SK-N-SH (cell line): ENCODE measurements at regions not wholly inside any gene's neighbourhood (a gene's known extent, or its start where the extent isn't known, plus 50 kb on each side); places are given as distances from the start of the nearest gene placed in this dataset.

Source experiments
- CTCF ChIA-PET: fragments of 300-600, 350-600 bp; formaldehyde crosslinking; extraction: SDS; loops from one replicate; lab custom pipeline; 2021; lab: Yijun Ruan, JAX
- POLR2A ChIA-PET: fragments of 350-600 bp; sonication (Branson Sonifier 250); formaldehyde crosslinking; extraction: SDS; loops from one replicate; lab custom pipeline; 2020; ENCODE audit warnings: antibody characterized with exemption, inconsistent platforms; lab: Yijun Ruan, JAX
- DNase-seq: peaks from one replicate; pipeline ENCODE4 v3.0.0; 2012
- H2AFZ ChIP-seq: fragments of 200-600 bp; sonication (generic); 2 replicates; pipeline ENCODE4 v1.8.1; 2016; ENCODE audit warnings: antibody characterized with exemption, mild to moderate bottlenecking, low read depth
- H3F3A ChIP-seq: fragments of 200-600 bp; sonication (generic); replicated peaks from 2 replicates; pipeline ENCODE3; 2016; ENCODE audit warnings: antibody characterized with exemption, mild to moderate bottlenecking; ENCODE audit not compliant: insufficient read depth
- H3K27ac ChIP-seq, 2 experiments: fragments of 200-500 bp in 1 of 2; fragments of 200-600 bp in 1 of 2; sonication (Bioruptor generic) in 1 of 2; sonication (generic), shearing (Covaris generic) in 1 of 2; 2 replicates each; pipeline versions ENCODE4 v1.5.1 to v1.6.1; 2014 to 2016; ENCODE audit warnings: low read depth in 2 of 2, inconsistent platforms in 1 of 2, low read length in 1 of 2, mild to moderate bottlenecking in 1 of 2, mixed read lengths in 1 of 2
- H3K27me3 ChIP-seq: fragments of 200-600 bp; sonication (generic), shearing (Covaris generic); 2 replicates; pipeline ENCODE4 v1.6.1; 2016; ENCODE audit warnings: mixed run types; ENCODE audit not compliant: insufficient read depth
- H3K36me3 ChIP-seq, 2 experiments: fragments of 200-500 bp in 1 of 2; fragments of 200-600 bp in 1 of 2; sonication (Bioruptor generic) in 1 of 2; sonication (generic) in 1 of 2; replicated peaks in 1 of 2; 2 replicates each; pipeline versions ENCODE3 to v1.5.1; 2014 to 2016; ENCODE audit warnings: low read length in 1 of 2, mild to moderate bottlenecking in 1 of 2; ENCODE audit not compliant: insufficient read depth in 2 of 2, control insufficient read depth in 1 of 2
- H3K4me1 ChIP-seq, 2 experiments: fragments of 200-500 bp in 1 of 2; fragments of 200-600 bp in 1 of 2; sonication (Bioruptor generic) in 1 of 2; sonication (generic), shearing (Covaris generic) in 1 of 2; 2 replicates each; pipeline versions ENCODE4 v1.5.1 to v1.6.1; 2014 to 2016; ENCODE audit warnings: low read depth in 1 of 2, low read length in 1 of 2, mixed run types in 1 of 2; ENCODE audit not compliant: insufficient read depth in 2 of 2, control insufficient read depth in 1 of 2
- H3K4me2 ChIP-seq: fragments of 200-600 bp; sonication (generic), shearing (Covaris generic); 2 replicates; pipeline ENCODE4 v1.6.1; 2017; ENCODE audit warnings: mixed run types
- H3K4me3 ChIP-seq, 2 experiments: fragments of 200-500 bp in 1 of 2; fragments of 200-600 bp in 1 of 2; sonication (Bioruptor generic) in 1 of 2; sonication (generic), shearing (Covaris generic) in 1 of 2; 2 replicates each; pipeline versions ENCODE4 v1.5.1 to v1.8.1; 2014 to 2016; ENCODE audit warnings: low read depth in 2 of 2, inconsistent platforms in 1 of 2, low read length in 1 of 2, mild to moderate bottlenecking in 1 of 2, mixed read lengths in 1 of 2, moderate library complexity in 1 of 2
- H3K79me2 ChIP-seq: fragments of 200-600 bp; sonication (generic); 2 replicates; pipeline ENCODE4 v1.8.1; 2017; ENCODE audit warnings: mild to moderate bottlenecking; ENCODE audit not compliant: insufficient read depth
- H3K9ac ChIP-seq: fragments of 200-600 bp; sonication (generic); 2 replicates; pipeline ENCODE4 v1.6.1; 2017; ENCODE audit warnings: mixed run types
- H3K9me2 ChIP-seq: fragments of 200-600 bp; sonication (generic); 2 replicates; pipeline ENCODE4 v1.6.1; 2017; ENCODE audit warnings: mixed run types
- H3K9me3 ChIP-seq: fragments of 200-600 bp; sonication (generic); 2 replicates; pipeline ENCODE4 v1.6.1; 2017; ENCODE audit warnings: mixed run types, mild to moderate bottlenecking, moderate library complexity
- H4K20me1 ChIP-seq: fragments of 200-600 bp; sonication (generic); 2 replicates; pipeline ENCODE4 v1.6.1; 2017; ENCODE audit warnings: mild to moderate bottlenecking, mixed run types; ENCODE audit not compliant: insufficient read depth
- CHD2 ChIP-seq: fragments of 150-350 bp; IDR thresholded peaks from 2 replicates; pipeline ENCODE4 v1.6.1; 2018; ENCODE audit warnings: low read length; ENCODE audit not compliant: partially characterized antibody
- CTCF ChIP-seq: fragments of 200-600 bp; sonication (generic); IDR thresholded peaks from 2 replicates; pipeline ENCODE4 v1.6.1; 2017; ENCODE audit warnings: antibody characterized with exemption, mild to moderate bottlenecking, moderate library complexity
- EZH2phosphoT487 ChIP-seq: fragments of 200-600 bp; sonication (generic); IDR thresholded peaks from 2 replicates; pipeline ENCODE4 v1.6.1; 2017; ENCODE audit warnings: low read depth, mixed run types, mild to moderate bottlenecking, antibody characterized with exemption, moderate library complexity, borderline replicate concordance
- FOSL2 ChIP-seq: IDR thresholded peaks from 2 replicates; pipeline ENCODE4 v1.4.0; 2012; ENCODE audit warnings: low read depth, mild to moderate bottlenecking, moderate library complexity, borderline replicate concordance
- FOXM1 ChIP-seq: IDR thresholded peaks from 2 replicates; pipeline ENCODE4 v1.4.0; 2012; ENCODE audit warnings: low read depth, mild to moderate bottlenecking
- JUND ChIP-seq: IDR thresholded peaks from 2 replicates; pipeline ENCODE4 v1.4.0; 2012
- NFIC ChIP-seq: IDR thresholded peaks from 2 replicates; pipeline ENCODE4 v1.4.0; 2012; ENCODE audit warnings: borderline replicate concordance
- NRF1 ChIP-seq: IDR thresholded peaks from 2 replicates; pipeline ENCODE4 v1.6.1; 2012; ENCODE audit warnings: low read depth, mild to moderate bottlenecking, low read length
- POLR2AphosphoS5 ChIP-seq: IDR thresholded peaks from 2 replicates; pipeline ENCODE4 v1.6.1; 2012; ENCODE audit warnings: low read depth, low read length
- RAD21 ChIP-seq: IDR thresholded peaks from 2 replicates; pipeline ENCODE4 v1.6.1; 2012; ENCODE audit warnings: mild to moderate bottlenecking, low read length
- RCOR1 ChIP-seq: fragments of 150-350 bp; IDR thresholded peaks from 2 replicates; pipeline ENCODE4 v1.6.1; 2017; ENCODE audit warnings: antibody characterized with exemption, low read length
- REST ChIP-seq: IDR thresholded peaks from 2 replicates; pipeline ENCODE4 v1.6.1; 2012; ENCODE audit warnings: mild to moderate bottlenecking, low read depth, low read length, moderate library complexity
- RFX5 ChIP-seq: IDR thresholded peaks from 2 replicates; pipeline ENCODE4 v1.6.1; 2012; ENCODE audit warnings: mild to moderate bottlenecking, improper control_type of control experiment, low read length
- SIN3A ChIP-seq: IDR thresholded peaks from 2 replicates; pipeline ENCODE4 v1.6.1; 2012; ENCODE audit warnings: low read depth, mild to moderate bottlenecking, low read length, moderate library complexity, borderline replicate concordance
- SMC3 ChIP-seq: IDR thresholded peaks from 2 replicates; pipeline ENCODE4 v1.6.1; 2012; ENCODE audit warnings: low read depth, low read length, improper control_type of control experiment
- TAF1 ChIP-seq: IDR thresholded peaks from 2 replicates; pipeline ENCODE4 v1.6.1; 2012; ENCODE audit warnings: low read depth, mild to moderate bottlenecking, low read length, moderate library complexity, borderline replicate concordance
- TCF12 ChIP-seq: IDR thresholded peaks from 2 replicates; pipeline ENCODE4 v1.4.0; 2012
- YY1 ChIP-seq: IDR thresholded peaks from 2 replicates; pipeline ENCODE4 v1.4.0; 2012; ENCODE audit warnings: low read depth, mild to moderate bottlenecking
- ZBTB33 ChIP-seq: IDR thresholded peaks from 2 replicates; pipeline ENCODE4 v1.4.0; 2012; ENCODE audit warnings: low read depth, borderline replicate concordance
- WGBS: methylation state at CpG from one replicate; pipeline ENCODE4 v1.1.6; 2017; ENCODE audit warnings: low lambda C conversion rate; 5-methylcytosine and 5-hydroxymethylcytosine counted together

- H3K4me1 ChIP-seq, result peaks cover 0 to 5% of the 10 kb centered on the region in 2 experiments; a peak in 1 of 4 replicates
- no peak for DNase-seq
- no peaks in the 10 kb centered on the region for H4K20me1 ChIP-seq
- H3K79me2 ChIP-seq, result peaks cover 9% of the 10 kb centered on the region; the same call in 1 of the 2 replicates
- POLR2A ChIA-PET, result no interaction called here
- H3K27ac ChIP-seq, result no peak overlapping the region
- H3K9me2 ChIP-seq, result no peaks in the 10 kb centered on the region
- H3K27me3 ChIP-seq, result no peaks in the 10 kb centered on the region
- H3K36me3 ChIP-seq, result no peaks in the 10 kb centered on the region
- H2AFZ ChIP-seq, result no peak overlapping the region
- CTCF ChIA-PET, result interaction anchor here (0.8 to 2.8 kb wide), 3 partner anchors 10 to 47 kb away, joined by 3 to 16 read pairs (median 10); no protein-coding TSS in a partner anchor
- 93% methylated on average over 42 of the region's 45 CpGs for WGBS
- H3K9me3 ChIP-seq, result no peaks in the 10 kb centered on the region
- H3F3A ChIP-seq, result peaks cover 13% of the 10 kb centered on the region
- no peak overlapping the region for H3K4me3 ChIP-seq
- TF ChIP-seq REST (no peak), CHD2 (no peak), YY1 (no peak), NRF1 (no peak), CTCF (no peak), FOSL2 (no peak), POLR2AphosphoS5 (no peak), TAF1 (no peak), RFX5 (no peak), JUND (no peak), FOXM1 (no peak), SIN3A (no peak), NFIC (no peak), RAD21 (no peak), EZH2phosphoT487 (no peak), ZBTB33 (no peak), RCOR1 (no peak), SMC3 (no peak), TCF12 (no peak)
- TF ChIP-seq, all 33 proteins: peak for 0
- no peak overlapping the region for H3K4me2 ChIP-seq
- no peak overlapping the region for H3K9ac ChIP-seq
Observed at GRCh38 chr15:89406218-89406939, 71.8 kb upstream of the POLG start.
